ENCODE measurements at regions not wholly inside any gene's neighbourhood (a gene's known extent, or its start where the extent isn't known, plus 50 kb on each side); places are given as distances from the start of the nearest gene placed in this dataset.
"Not testable (repeated sequence)": the region's sequence is repeated elsewhere in the genome, so short reads cannot be mapped to it uniquely, and the experiment has no call there.

GRCh38 chr3:8266730-8267131 is 234.9 kb upstream of the LMCD1 start:
- no peak for DNase-seq

GRCh38 chr3:8273479-8273878 is 228.1 kb upstream of the LMCD1 start:
- DNase-seq, result no peak

- DNase-seq, result no peak
Observed at GRCh38 chr3:8276056-8276455, 225.6 kb upstream of the LMCD1 start.

- no peak for DNase-seq
Observed at GRCh38 chr3:8276506-8276905, 225.1 kb upstream of the LMCD1 start.

GRCh38 chr3:8278448-8278847 is 223.2 kb upstream of the LMCD1 start:
- DNase-seq, result no peak

- no peak for DNase-seq
Observed at GRCh38 chr3:8279476-8279875, 222.1 kb upstream of the LMCD1 start.

GRCh38 chr3:8279886-8280550 is 221.6 kb upstream of the LMCD1 start:
- DNase-seq, result no peak

GRCh38 chr3:8282541-8283165 is 219.0 kb upstream of the LMCD1 start:
- no peak for DNase-seq

GRCh38 chr3:8283193-8283592 is 218.4 kb upstream of the LMCD1 start:
- no peak for DNase-seq

GRCh38 chr3:8286086-8286485 is 215.5 kb upstream of the LMCD1 start:
- no peak for DNase-seq

- DNase-seq, result no peak
Observed at GRCh38 chr3:8286749-8287148, 214.9 kb upstream of the LMCD1 start.

- DNase-seq, result no peak
Observed at GRCh38 chr3:8290611-8291010, 211.0 kb upstream of the LMCD1 start.

GRCh38 chr3:8296461-8296860 is 205.2 kb upstream of the LMCD1 start:
- no peak for DNase-seq

- no peak for DNase-seq
Observed at GRCh38 chr3:8298021-8298954, 203.3 kb upstream of the LMCD1 start.

- no peak for DNase-seq
Observed at GRCh38 chr3:8301977-8302735, 199.5 kb upstream of the LMCD1 start.

GRCh38 chr3:8303466-8303865 is 198.2 kb upstream of the LMCD1 start:
- DNase-seq, result no peak

GRCh38 chr3:8305371-8305770 is 196.3 kb upstream of the LMCD1 start:
- no peak for DNase-seq

GRCh38 chr3:8307545-8308110 is 194.0 kb upstream of the LMCD1 start:
- DNase-seq, result no peak

- no peak for DNase-seq
Observed at GRCh38 chr3:8311321-8311720, 190.3 kb upstream of the LMCD1 start.

GRCh38 chr3:8312685-8313084 is 188.9 kb upstream of the LMCD1 start:
- DNase-seq, result no peak

- no peak for DNase-seq
Observed at GRCh38 chr3:8313560-8314267, 187.9 kb upstream of the LMCD1 start.

- not testable (repeated sequence) for DNase-seq
Observed at GRCh38 chr3:8315526-8315925, 186.1 kb upstream of the LMCD1 start.

Measured in KG1 (cell line).